Heart right ventricle (tissue), 16 donors: ENCODE measurements at regions not wholly inside any gene's neighbourhood (a gene's known extent, or its start where the extent isn't known, plus 50 kb on each side); places are given as distances from the start of the nearest gene placed in this dataset.

Experiments used
- ATAC-seq, 8 donors: fragments of 200-7000 bp; cut with Tn5 transposase; one replicate each; pipeline ENCODE4 v1.9.1; 2020; ENCODE audit warnings: mild to moderate bottlenecking in 8 of 8, moderate library complexity in 8 of 8, moderate number of reproducible peaks in 1 of 8
- DNase-seq, 2 donors: peaks; one replicate each; pipeline ENCODE4 v3.0.0-alpha.2; 2020
- H3K27ac ChIP-seq, 10 donors: fragments of 200-600 bp; sonication (generic) in 2 of 10; one replicate each; pipeline versions ENCODE4 v1.5.0 to v1.8.0; 2020 to 2022; ENCODE audit warnings: mild to moderate bottlenecking in 3 of 10
- H3K27me3 ChIP-seq, 7 donors: fragments of 200-600 bp; one replicate each; pipeline ENCODE4 v1.8.0; 2021 to 2022; ENCODE audit warnings: mild to moderate bottlenecking in 2 of 7
- H3K36me3 ChIP-seq, 9 donors: fragments of 200-600 bp; sonication (generic) in 1 of 9; one replicate each; pipeline versions ENCODE4 v1.5.0 to v1.8.0; 2020 to 2022; ENCODE audit warnings: mild to moderate bottlenecking in 2 of 9
- H3K4me1 ChIP-seq, 9 donors: fragments of 200-600 bp; sonication (generic) in 1 of 9; one replicate each; pipeline versions ENCODE4 v1.5.0 to v1.8.0; 2020 to 2022; ENCODE audit warnings: mild to moderate bottlenecking in 4 of 9
- H3K4me3 ChIP-seq, 10 donors: fragments of 200-600 bp; sonication (generic) in 2 of 10; one replicate each; pipeline versions ENCODE4 v1.5.0 to v1.8.0; 2020 to 2022; ENCODE audit warnings: mild to moderate bottlenecking in 7 of 10, moderate library complexity in 2 of 10
- H3K9me3 ChIP-seq, 11 donors: fragments of 200-600 bp in 10 of 11; sonication (generic) in 2 of 11; one replicate each; pipeline versions ENCODE4 v1.5.0 to v1.8.0; 2013 to 2022; ENCODE audit warnings: mild to moderate bottlenecking in 2 of 11, control low read depth in 1 of 11, moderate library complexity in 1 of 11
- CTCF ChIP-seq, 9 donors: fragments of 200-600 bp; sonication (generic) in 2 of 9; IDR thresholded peaks; one replicate each; pipeline versions ENCODE4 v1.5.0 to v1.8.0; 2021 to 2022; ENCODE audit warnings: antibody characterized with exemption in 9 of 9, mild to moderate bottlenecking in 5 of 9, moderate library complexity in 1 of 9
- WGBS, 2 donors: extraction: QIAGEN DNeasy Blood & Tissue Kit; methylation state at CpG; one replicate each; pipeline ENCODE4 v1.1.7; 2013; ENCODE audit warnings: inconsistent platforms in 1 of 2; 5-methylcytosine and 5-hydroxymethylcytosine counted together
- intact Hi-C, 10 donors: fragments of 100-400 bp; cut with DNase I; formaldehyde crosslinking; loops; one replicate each; pipeline versions ENCODE4 v1.11.1 to v1.14.2; 2022
- donor health status: Arrhythmogenic right ventricular cardiomyopathy.
- donor health status: ischemic (EF 13 %, LVEDD 7.1; RV severe dilation, severe dysfunction).
- donor health status: healthy with polysubstance abuse.
- donor health status: DM: no; HTN: yes; CAD: no.
- donor health status: DM: no; HTN: no; CAD: no.
- donor health status: ischemic (EF 25% LVEDD 6.9; RV normal size, moderate dysfunction).
- donor health status: ischemic (EF 25% LVEDD 5.7; RV mildly dilated, moderate dysfunction).
- donor health status: healthy.
- donor health status: DM: yes; HTN: yes; CAD: no.
- donor health status: Ischemic cardiomyopathy.
- donor health status: ischemic (EF 35%, LVEDD 5.7; RV mildly dilated, moderate dysfunction).
- donor health status: nonischemic (EF 11% LVEDD 7.7; RV severe dilation, severe dysfunction).
- donor health status: DM: yes; HTN: yes; CAD: no.
- donor health status: PGD.
- donor health status: ischemic (EF 29% LVEDD 5.4; RV normal size, mild dysfunction).
- donor health status: nonischemic (EF 23%, LVEDD 6.1; RV moderate dilation, normal function).

GRCh38 chr2:7845332-7845731 lies 836.5 kb upstream of the ID2 start:
- H3K9me3 ChIP-seq = peaks cover 0 to 2% (median 0%) of the 10 kb centered on the region in 11 donors
- no peak for DNase-seq
- H3K36me3 ChIP-seq = no peaks in the 10 kb centered on the region
- H3K27ac ChIP-seq = no peak overlapping the region
- H3K27me3 ChIP-seq = no peaks in the 10 kb centered on the region
- intact Hi-C loops = no loop called here
- peak in 2 of 8 donors; percentile 35 to 58 for ATAC-seq
- H3K4me3 ChIP-seq = no peak overlapping the region
- H3K4me1 ChIP-seq = peaks cover 0 to 19% (median 0%) of the 10 kb centered on the region in 9 donors
- TF ChIP-seq CTCF (IDR thresholded peaks at IDR 0.05) = no peak
- 26 to 36% methylated on average over 2 of the region's 2 CpGs for WGBS, 2 donors

- DNase-seq = no peak
- no peak overlapping the region for H3K27ac ChIP-seq
- H3K9me3 ChIP-seq = no peaks in the 10 kb centered on the region
- no peak for ATAC-seq
- H3K27me3 ChIP-seq = no peaks in the 10 kb centered on the region
- no peak overlapping the region for H3K4me3 ChIP-seq
- WGBS, 2 donors = 94 to 96% methylated on average over 5 of the region's 5 CpGs
- intact Hi-C loops = no loop called here
- TF ChIP-seq CTCF (IDR thresholded peaks at IDR 0.05) = no peak
- no peaks in the 10 kb centered on the region for H3K36me3 ChIP-seq
- H3K4me1 ChIP-seq = peaks cover 0 to 19% (median 0%) of the 10 kb centered on the region in 9 donors
Measured at GRCh38 chr2:7846607-7847006, 835.2 kb upstream of the ID2 start.

GRCh38 chr2:7847321-7847720 lies 834.5 kb upstream of the ID2 start:
- no peaks in the 10 kb centered on the region for H3K27me3 ChIP-seq
- H3K4me3 ChIP-seq = no peak overlapping the region
- WGBS, 2 donors = 84 to 87% methylated on average over 4 of the region's 4 CpGs
- no peaks in the 10 kb centered on the region for H3K36me3 ChIP-seq
- ATAC-seq = no peak
- H3K9me3 ChIP-seq = no peaks in the 10 kb centered on the region
- H3K27ac ChIP-seq = no peak overlapping the region
- TF ChIP-seq CTCF (IDR thresholded peaks at IDR 0.05) = no peak
- intact Hi-C loops = no loop called here
- no peak for DNase-seq
- H3K4me1 ChIP-seq = peaks cover 0 to 19% (median 0%) of the 10 kb centered on the region in 9 donors

GRCh38 chr2:7849027-7849426 lies 832.8 kb upstream of the ID2 start:
- WGBS, 2 donors = 93 to 98% methylated on average over 1 of the region's 1 CpG
- Histone ChIP-seq H3K27me3 (no peaks in the 10 kb centered on the region), H3K4me1 (peaks cover 0 to 19% (median 0%) of the 10 kb centered on the region in 9 donors), H3K9me3 (no peaks in the 10 kb centered on the region), H3K36me3 (no peaks in the 10 kb centered on the region), H3K4me3 (no peak overlapping the region), H3K27ac (no peak overlapping the region)
- intact Hi-C loops = no loop called here
- no peak for DNase-seq
- no peak for ATAC-seq
- TF ChIP-seq CTCF (IDR thresholded peaks at IDR 0.05) = no peak
